ENCODE measurements at regions not wholly inside any gene's neighbourhood (a gene's known extent, or its start where the extent isn't known, plus 50 kb on each side); places are given as distances from the start of the nearest gene placed in this dataset.

DNA sequence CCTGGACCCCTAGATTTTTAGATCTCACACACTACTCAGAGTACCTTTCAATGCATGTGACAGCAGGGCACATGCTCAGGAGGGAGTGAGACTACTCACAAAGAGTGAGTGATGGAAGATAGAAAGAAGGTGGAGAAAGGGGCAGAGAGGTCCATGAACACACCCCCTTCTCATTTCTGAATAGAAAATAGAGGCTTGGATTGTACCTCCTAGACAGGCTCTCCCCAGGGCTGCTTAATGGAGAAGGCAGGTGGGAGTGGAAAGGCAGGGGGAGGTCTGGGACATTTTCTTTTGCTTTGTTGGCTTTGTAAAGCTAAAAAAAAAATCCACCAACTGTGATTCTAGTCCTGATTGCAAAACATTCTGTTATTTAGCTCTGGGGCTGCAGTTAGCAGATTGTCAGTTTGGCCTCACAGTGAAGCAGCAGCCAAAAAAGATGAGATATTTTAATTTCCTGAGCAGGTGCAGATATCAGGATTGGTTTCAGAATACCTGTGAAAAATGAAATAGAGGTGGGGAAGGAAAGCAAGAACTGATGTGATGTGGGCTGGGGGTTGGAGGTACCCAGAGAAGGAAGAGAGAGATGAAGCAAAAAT is 119.3 kb upstream of the GYPC start:
- Histone ChIP-seq H2BK15ac (ENCODE audit: low read depth, low read length) (no peak overlapping the region), H2AFZ (replicated peaks; ENCODE audit: low read length, poor library complexity) (no peak overlapping the region), H4K91ac (ENCODE audit: insufficient read depth, low read depth, low read length) (no peak overlapping the region), H2BK120ac (ENCODE audit: low read depth, low read length) (no peak overlapping the region), H3K27ac (ENCODE audit: insufficient read depth, low read length) (no peak overlapping the region), H3K9ac (ENCODE audit: low read depth, low read length) (no peak overlapping the region), H2AK9ac (replicated peaks; ENCODE audit: low read depth, low read length, poor library complexity) (no peak overlapping the region), H3K18ac (ENCODE audit: low read depth, low read length) (no peak overlapping the region), H4K8ac (ENCODE audit: low read depth in 2 of 2, low read length in 2 of 2) (no peak overlapping the region), H2BK20ac (ENCODE audit: low read depth, low read length) (no peak overlapping the region), H3K14ac (replicated peaks; ENCODE audit: low read depth, low read length) (no peak overlapping the region), H2BK5ac (ENCODE audit: low read depth, low read length, poor library complexity, severe bottlenecking) (no peak overlapping the region), H3K9me1 (ENCODE audit: insufficient read depth, low read length) (no peaks in the 10 kb centered on the region), H3K36me3 (ENCODE audit: control insufficient read depth, insufficient read depth, low read length) (no peaks in the 10 kb centered on the region), H3K4me3 (ENCODE audit: insufficient read depth, low read depth, low read length) (no peak overlapping the region), H3K79me1 (ENCODE audit: low read depth in 1 of 2, low read length in 2 of 2) (no peaks in the 10 kb centered on the region), H3K9me3 (ENCODE audit: control insufficient read depth, insufficient read depth, low read length) (no peaks in the 10 kb centered on the region), H3K56ac (ENCODE audit: extremely low read depth, insufficient read depth, low read length) (no peak overlapping the region), H2AK5ac (ENCODE audit: low read depth, low read length) (no peak overlapping the region), H3K4me1 (ENCODE audit: control insufficient read depth, insufficient read depth, low read length) (no peaks in the 10 kb centered on the region), H3K27me3 (ENCODE audit: control insufficient read depth, insufficient read depth, low read length) (no peaks in the 10 kb centered on the region), H3K4ac (ENCODE audit: low read depth, low read length) (no peak overlapping the region), H4K5ac (ENCODE audit: low read depth, low read length) (no peak overlapping the region), H3K4me2 (ENCODE audit: low read depth, low read length) (no peak overlapping the region), H3K23ac (ENCODE audit: low read depth, low read length) (no peak overlapping the region), H4K20me1 (ENCODE audit: insufficient read depth, low read length) (no peaks in the 10 kb centered on the region)
- dilution Hi-C loops (cut with HindIII; ENCODE audit: low sequenced_read_pairs, unreplicated experiment) (no loop called here), in situ Hi-C loops (cut with MboI; ENCODE audit: low sequenced_read_pairs) (no loop called here), intact Hi-C loops (cut with micrococcal nuclease) (no loop called here)
- no peak for DNase-seq
- ChIA-PET CTCF (interaction anchor here (0.7 kb wide), 1 partner anchor 21 kb away, joined by 3 read pairs; no protein-coding TSS in a partner anchor), POLR2A (ENCODE audit: unreplicated experiment) (no interaction called here)
- ATAC-seq (ENCODE audit: low read depth), result no peak
- BruUV-seq (replicated peaks), result no TSS peak
- TF ChIP-seq, protein P1, sequence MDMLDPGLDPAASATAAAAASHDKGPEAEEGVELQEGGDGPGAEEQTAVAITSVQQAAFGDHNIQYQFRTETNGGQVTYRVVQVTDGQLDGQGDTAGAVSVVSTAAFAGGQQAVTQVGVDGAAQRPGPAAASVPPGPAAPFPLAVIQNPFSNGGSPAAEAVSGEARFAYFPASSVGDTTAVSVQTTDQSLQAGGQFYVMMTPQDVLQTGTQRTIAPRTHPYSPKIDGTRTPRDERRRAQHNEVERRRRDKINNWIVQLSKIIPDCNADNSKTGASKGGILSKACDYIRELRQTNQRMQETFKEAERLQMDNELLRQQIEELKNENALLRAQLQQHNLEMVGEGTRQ (IDR thresholded peaks at IDR 0.05; ENCODE audit: low read depth, low read length), result no peak
- TF ChIP-seq MXI1 (IDR thresholded peaks at IDR 0.05; ENCODE audit: borderline replicate concordance, low read depth, low read length) (no peak), SMC3 (IDR thresholded peaks at IDR 0.05; ENCODE audit: low read depth, low read length) (no peak), RFX5 (IDR thresholded peaks at IDR 0.05; ENCODE audit: low read depth, low read length) (no peak), RCOR1 (IDR thresholded peaks at IDR 0.05; ENCODE audit: insufficient replicate concordance, low read length) (no peak), CEBPB (IDR thresholded peaks at IDR 0.05; ENCODE audit: low read depth, low read length) (no peak), CHD1 (IDR thresholded peaks at IDR 0.05; ENCODE audit: low read depth, low read length) (no peak), NFE2L2 (IDR thresholded peaks at IDR 0.05; ENCODE audit: low read depth, low read length) (no peak), FOS (IDR thresholded peaks at IDR 0.05; ENCODE audit: low read depth, low read length) (no peak), POLR2A (IDR thresholded peaks at IDR 0.05; ENCODE audit: low read depth, low read length) (no peak), MAFK (IDR thresholded peaks at IDR 0.05; ENCODE audit: low read depth, low read length) (no peak), RAD21 (IDR thresholded peaks at IDR 0.05; ENCODE audit: low read length) (no peak), BHLHE40 (IDR thresholded peaks at IDR 0.05; ENCODE audit: low read depth, low read length) (no peak), MAZ (IDR thresholded peaks at IDR 0.05; ENCODE audit: borderline replicate concordance, low read depth, low read length) (no peak)
- TF ChIP-seq, protein P2, sequence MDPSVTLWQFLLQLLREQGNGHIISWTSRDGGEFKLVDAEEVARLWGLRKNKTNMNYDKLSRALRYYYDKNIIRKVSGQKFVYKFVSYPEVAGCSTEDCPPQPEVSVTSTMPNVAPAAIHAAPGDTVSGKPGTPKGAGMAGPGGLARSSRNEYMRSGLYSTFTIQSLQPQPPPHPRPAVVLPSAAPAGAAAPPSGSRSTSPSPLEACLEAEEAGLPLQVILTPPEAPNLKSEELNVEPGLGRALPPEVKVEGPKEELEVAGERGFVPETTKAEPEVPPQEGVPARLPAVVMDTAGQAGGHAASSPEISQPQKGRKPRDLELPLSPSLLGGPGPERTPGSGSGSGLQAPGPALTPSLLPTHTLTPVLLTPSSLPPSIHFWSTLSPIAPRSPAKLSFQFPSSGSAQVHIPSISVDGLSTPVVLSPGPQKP (IDR thresholded peaks at IDR 0.05; ENCODE audit: borderline replicate concordance, low read depth, low read length), result no peak
- TF ChIP-seq, protein P3, sequence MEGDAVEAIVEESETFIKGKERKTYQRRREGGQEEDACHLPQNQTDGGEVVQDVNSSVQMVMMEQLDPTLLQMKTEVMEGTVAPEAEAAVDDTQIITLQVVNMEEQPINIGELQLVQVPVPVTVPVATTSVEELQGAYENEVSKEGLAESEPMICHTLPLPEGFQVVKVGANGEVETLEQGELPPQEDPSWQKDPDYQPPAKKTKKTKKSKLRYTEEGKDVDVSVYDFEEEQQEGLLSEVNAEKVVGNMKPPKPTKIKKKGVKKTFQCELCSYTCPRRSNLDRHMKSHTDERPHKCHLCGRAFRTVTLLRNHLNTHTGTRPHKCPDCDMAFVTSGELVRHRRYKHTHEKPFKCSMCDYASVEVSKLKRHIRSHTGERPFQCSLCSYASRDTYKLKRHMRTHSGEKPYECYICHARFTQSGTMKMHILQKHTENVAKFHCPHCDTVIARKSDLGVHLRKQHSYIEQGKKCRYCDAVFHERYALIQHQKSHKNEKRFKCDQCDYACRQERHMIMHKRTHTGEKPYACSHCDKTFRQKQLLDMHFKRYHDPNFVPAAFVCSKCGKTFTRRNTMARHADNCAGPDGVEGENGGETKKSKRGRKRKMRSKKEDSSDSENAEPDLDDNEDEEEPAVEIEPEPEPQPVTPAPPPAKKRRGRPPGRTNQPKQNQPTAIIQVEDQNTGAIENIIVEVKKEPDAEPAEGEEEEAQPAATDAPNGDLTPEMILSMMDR (conservative IDR thresholded peaks at IDR 0.05; ENCODE audit: low read depth, low read length), result no peak

All from IMR-90 (cell line).